CD4-positive, CD25-positive, alpha-beta regulatory T cell (primary cell): ENCODE measurements at regions not wholly inside any gene's neighbourhood (a gene's known extent, or its start where the extent isn't known, plus 50 kb on each side); places are given as distances from the start of the nearest gene placed in this dataset.

ENCODE experiments used
- ATAC-seq, 2 donors: fragments of 150-1000 bp; cut with Tn5 transposase; one replicate each; pipeline ENCODE4 v1.10.0; 2021; ENCODE audit warnings: low read depth in 2 of 2, moderate number of reproducible peaks in 2 of 2, moderate library complexity in 1 of 2
- DNase-seq, 3 donors: peaks; one replicate each; pipeline versions ENCODE4 v3.0.0 to v3.0.0-alpha.2; 2012 to 2022; ENCODE audit warnings: mixed read lengths in 1 of 3
- H3K27ac ChIP-seq: one replicate; pipeline ENCODE4 v1.7.0; 2013; ENCODE audit warnings: mild to moderate bottlenecking, low read length; ENCODE audit not compliant: insufficient read depth, poor library complexity, severe bottlenecking
- H3K27me3 ChIP-seq: one replicate; pipeline ENCODE4 v1.7.0; 2013; ENCODE audit warnings: low read length; ENCODE audit not compliant: control insufficient read depth, insufficient read depth
- H3K36me3 ChIP-seq: one replicate; pipeline ENCODE4 v1.7.0; 2013; ENCODE audit warnings: mild to moderate bottlenecking, low read length, moderate library complexity; ENCODE audit not compliant: control insufficient read depth, insufficient read depth
- H3K4me1 ChIP-seq: 2 replicates; pipeline ENCODE4 v1.7.0; 2013; ENCODE audit warnings: mild to moderate bottlenecking, low read length; ENCODE audit not compliant: insufficient read depth, control insufficient read depth, poor library complexity, severe bottlenecking
- H3K4me3 ChIP-seq: one replicate; pipeline ENCODE4 v1.7.0; 2013; ENCODE audit warnings: low read depth, mild to moderate bottlenecking, low read length, moderate library complexity
- H3K9me3 ChIP-seq, 2 experiments: 1 replicate in 1 of 2; 2 replicates in 1 of 2; pipeline ENCODE4 v1.7.0; 2013; ENCODE audit warnings: low read length in 2 of 2, mild to moderate bottlenecking in 1 of 2, moderate library complexity in 1 of 2; ENCODE audit not compliant: control insufficient read depth in 2 of 2
- H3K27ac Mint-ChIP-seq, 3 donors: one replicate each; pipeline ENCODE4 v1.8.0; 2020 to 2022; ENCODE audit warnings: mild to moderate bottlenecking in 3 of 3, mixed read lengths in 3 of 3, moderate library complexity in 2 of 3
- H3K27me3 Mint-ChIP-seq: one replicate; pipeline ENCODE4 v1.8.0; 2022; ENCODE audit warnings: mild to moderate bottlenecking, mixed read lengths
- H3K36me3 Mint-ChIP-seq: one replicate; pipeline ENCODE4 v1.8.0; 2020; ENCODE audit warnings: mixed read lengths
- H3K4me1 Mint-ChIP-seq, 4 donors: one replicate each; pipeline ENCODE4 v1.8.0; 2020 to 2022; ENCODE audit warnings: mixed read lengths in 4 of 4, mild to moderate bottlenecking in 1 of 4
- H3K4me3 Mint-ChIP-seq, 4 donors: one replicate each; pipeline ENCODE4 v1.8.0; 2020 to 2022; ENCODE audit warnings: mild to moderate bottlenecking in 4 of 4, mixed read lengths in 4 of 4, moderate library complexity in 3 of 4
- H3K9me3 Mint-ChIP-seq, 7 donors: one replicate each; pipeline ENCODE4 v1.8.0; 2020 to 2022; ENCODE audit warnings: mixed read lengths in 7 of 7, mild to moderate bottlenecking in 3 of 7, moderate library complexity in 2 of 7

DNA sequence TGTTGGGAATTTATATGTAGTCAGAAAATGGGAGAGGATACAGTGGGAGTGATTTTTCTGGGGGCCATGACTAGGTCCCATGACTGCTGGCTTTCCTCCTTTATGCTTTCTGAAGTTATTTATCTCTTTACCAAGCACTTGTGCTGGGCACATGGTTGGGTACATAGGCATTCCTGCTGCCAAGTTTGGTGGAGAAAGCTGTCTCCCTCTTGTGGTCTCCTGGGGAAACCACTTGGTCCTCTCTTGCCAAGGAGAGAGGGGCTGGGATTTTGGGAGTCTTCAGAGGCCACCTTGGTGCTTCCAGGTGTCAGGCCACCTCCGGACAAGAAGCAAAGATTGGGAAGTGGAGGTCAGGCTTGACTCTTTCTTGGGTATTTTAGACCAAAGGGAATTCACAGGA, 120.2 kb upstream of the KCNE2 start:
- Histone ChIP-seq H3K36me3 (no peaks in the 10 kb centered on the region), H3K4me1 (no peaks in the 10 kb centered on the region), H3K27me3 (no peaks in the 10 kb centered on the region), H3K4me3 (no peak overlapping the region), H3K9me3 (peaks cover 0 to 8% of the 10 kb centered on the region in 2 experiments), H3K27ac (no peak overlapping the region)
- Mint-ChIP-seq H3K4me1 (peaks cover 0 to 3% (median 0%) of the 10 kb centered on the region in 4 donors), H3K36me3 (peaks cover 5% of the 10 kb centered on the region), H3K9me3 (peaks cover 0 to 4% (median 1%) of the 10 kb centered on the region in 7 donors), H3K4me3 (no peak overlapping the region), H3K27me3 (peaks cover 9% of the 10 kb centered on the region), H3K27ac (peak overlapping the region in 1 of 3 donors; percentile 38)
- DNase-seq: peak in 2 of 3 donors; percentile 3 to 54
- peak in 1 of 2 donors; percentile 25 for ATAC-seq

DNA sequence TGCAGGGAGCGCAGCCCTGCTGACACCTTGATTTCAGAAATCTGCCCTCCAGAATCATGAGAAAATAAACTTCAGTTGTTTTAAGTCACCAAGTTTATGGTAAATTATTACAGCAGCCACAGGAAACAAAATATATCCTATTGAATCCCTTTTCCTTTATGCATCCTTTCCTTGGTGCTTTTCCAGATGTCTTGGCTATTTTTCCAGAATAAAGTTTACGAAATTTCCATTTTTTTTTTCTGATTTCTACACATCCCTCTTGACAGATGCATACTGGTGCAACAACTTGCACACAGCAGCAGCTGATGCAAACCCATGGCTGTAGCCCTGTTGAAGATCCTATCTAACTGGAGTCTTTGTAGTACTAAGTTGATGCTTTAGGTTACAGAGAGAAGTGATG, 111.1 kb upstream of the KCNE2 start:
- Histone ChIP-seq H3K36me3 (no peaks in the 10 kb centered on the region), H3K27ac (no peak overlapping the region), H3K4me1 (no peaks in the 10 kb centered on the region), H3K27me3 (peaks cover 4% of the 10 kb centered on the region), H3K4me3 (no peak overlapping the region), H3K9me3 (peaks cover 12 to 13% of the 10 kb centered on the region in 2 experiments)
- peaks cover 3% of the 10 kb centered on the region for H3K36me3 Mint-ChIP-seq
- no peaks in the 10 kb centered on the region for H3K4me1 Mint-ChIP-seq
- peaks cover 16% of the 10 kb centered on the region for H3K27me3 Mint-ChIP-seq
- no peak overlapping the region for H3K27ac Mint-ChIP-seq
- ATAC-seq (no peak), DNase-seq (no peak)
- no peak overlapping the region for H3K4me3 Mint-ChIP-seq
- peaks cover 0 to 35% (median 16%) of the 10 kb centered on the region in 7 donors for H3K9me3 Mint-ChIP-seq

DNA sequence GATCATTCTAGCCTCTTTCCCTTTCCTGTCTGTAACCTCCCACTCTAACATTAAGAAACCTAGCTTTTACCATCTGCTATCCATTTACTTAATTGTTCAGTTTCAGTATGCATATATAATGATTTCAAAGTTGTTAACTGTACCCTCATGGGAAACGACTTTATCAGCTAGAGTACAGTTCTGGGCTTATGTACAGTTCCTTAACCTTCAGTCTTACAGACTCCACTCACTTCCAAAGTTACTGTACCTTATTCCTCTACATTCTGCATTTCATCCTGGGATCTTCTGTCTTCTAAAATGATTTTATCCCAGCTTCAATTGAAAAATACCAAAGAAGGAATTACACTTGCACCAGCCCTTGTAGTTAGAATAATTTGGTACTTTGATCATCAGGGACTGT, 108.7 kb upstream of the KCNE2 start:
- H3K9me3 ChIP-seq: peaks cover 11 to 13% of the 10 kb centered on the region in 2 experiments
- peaks cover 23% of the 10 kb centered on the region for H3K27me3 Mint-ChIP-seq
- no peaks in the 10 kb centered on the region for H3K36me3 Mint-ChIP-seq
- ATAC-seq: no peak
- H3K4me3 Mint-ChIP-seq: no peak overlapping the region
- H3K4me3 ChIP-seq: no peak overlapping the region
- H3K27ac ChIP-seq: no peak overlapping the region
- H3K4me1 ChIP-seq: no peaks in the 10 kb centered on the region
- H3K9me3 Mint-ChIP-seq: peaks cover 2 to 35% (median 13%) of the 10 kb centered on the region in 7 donors
- no peak for DNase-seq
- H3K36me3 ChIP-seq: no peaks in the 10 kb centered on the region
- no peaks in the 10 kb centered on the region for H3K4me1 Mint-ChIP-seq
- peaks cover 4% of the 10 kb centered on the region for H3K27me3 ChIP-seq
- H3K27ac Mint-ChIP-seq: no peak overlapping the region

DNA sequence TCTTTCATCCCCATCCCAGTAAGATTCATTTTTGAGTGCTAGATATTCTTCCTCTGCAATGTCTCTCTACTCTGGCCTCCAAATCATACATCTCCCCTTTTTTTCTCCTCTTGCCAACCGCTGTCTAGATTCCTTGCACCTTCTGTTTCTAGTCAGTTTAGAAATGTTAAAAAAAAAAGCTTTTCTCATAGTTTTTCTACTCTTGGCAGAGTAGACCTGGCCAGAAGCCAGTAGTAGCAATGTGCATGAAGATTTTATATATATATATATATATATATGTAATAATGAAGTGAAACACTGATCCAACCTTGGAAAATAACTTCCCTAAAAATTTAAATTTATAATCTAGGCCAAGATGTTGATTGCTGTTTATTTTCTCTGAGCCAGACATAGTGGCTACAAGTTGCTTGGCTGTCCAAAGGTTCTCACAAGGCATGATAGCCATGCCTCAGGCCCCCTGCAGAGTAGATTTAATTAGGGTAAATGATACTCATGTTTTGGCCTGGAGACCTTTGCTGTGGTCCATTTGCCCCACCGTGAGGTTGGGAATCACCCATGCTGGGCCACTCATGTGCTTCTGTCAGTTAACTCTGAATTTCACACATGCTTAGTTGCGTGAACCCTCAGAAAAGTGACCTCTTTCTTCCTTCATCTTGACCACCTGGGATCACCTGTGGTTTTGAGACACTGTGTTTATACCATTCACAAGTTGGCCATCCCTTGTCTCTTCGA, 103.4 kb upstream of the KCNE2 start:
- H3K27me3 Mint-ChIP-seq: peaks cover 17% of the 10 kb centered on the region
- ATAC-seq (no peak), DNase-seq (no peak)
- H3K27me3 ChIP-seq: no peaks in the 10 kb centered on the region
- no peak overlapping the region for H3K4me3 Mint-ChIP-seq
- H3K27ac ChIP-seq: no peak overlapping the region
- H3K9me3 ChIP-seq: peaks cover 1 to 8% of the 10 kb centered on the region in 2 experiments
- no peak overlapping the region for H3K4me3 ChIP-seq
- H3K4me1 ChIP-seq: no peaks in the 10 kb centered on the region
- peaks cover 12% of the 10 kb centered on the region for H3K36me3 Mint-ChIP-seq
- no peaks in the 10 kb centered on the region for H3K4me1 Mint-ChIP-seq
- H3K9me3 Mint-ChIP-seq: peaks cover 3 to 20% (median 5%) of the 10 kb centered on the region in 7 donors
- H3K36me3 ChIP-seq: no peaks in the 10 kb centered on the region
- no peak overlapping the region for H3K27ac Mint-ChIP-seq

DNA sequence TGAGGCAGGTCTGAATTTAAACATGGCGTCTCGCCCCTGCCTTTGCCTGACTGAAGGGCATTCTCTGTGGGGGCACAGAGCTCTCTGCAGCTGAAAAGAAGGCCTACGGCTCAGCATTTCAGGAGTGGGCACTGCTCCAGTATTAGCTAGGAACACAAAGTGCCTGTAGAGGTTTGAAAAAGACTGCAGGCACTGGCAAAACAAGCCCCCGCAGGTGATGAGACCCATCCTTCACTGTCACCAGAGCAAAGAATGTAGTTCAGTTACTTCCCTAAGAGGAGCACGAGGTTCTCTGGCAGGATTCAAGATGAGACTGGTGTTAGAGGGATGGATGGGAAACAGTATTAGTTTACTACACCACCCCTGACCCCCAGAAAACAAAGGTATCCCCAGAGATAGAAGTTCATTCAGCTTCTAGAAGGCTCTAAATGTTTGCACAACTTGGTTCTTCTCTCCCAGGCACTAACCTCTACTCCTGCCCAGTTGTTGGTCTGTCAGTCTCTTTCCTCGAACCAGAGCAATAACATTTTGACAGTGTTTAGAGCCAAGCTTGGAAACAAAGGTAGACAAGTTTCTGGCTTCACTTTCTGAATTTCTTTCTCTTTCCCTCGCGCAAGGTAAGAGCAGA, 101.9 kb upstream of the KCNE2 start:
- ATAC-seq (no peak), DNase-seq (no peak)
- Mint-ChIP-seq H3K4me3 (no peak overlapping the region), H3K9me3 (peaks cover 3 to 18% (median 5%) of the 10 kb centered on the region in 7 donors), H3K36me3 (peaks cover 12% of the 10 kb centered on the region), H3K4me1 (no peaks in the 10 kb centered on the region), H3K27ac (no peak overlapping the region), H3K27me3 (peaks cover 11% of the 10 kb centered on the region)
- H3K27ac ChIP-seq: no peak overlapping the region
- H3K27me3 ChIP-seq: no peaks in the 10 kb centered on the region
- no peaks in the 10 kb centered on the region for H3K36me3 ChIP-seq
- H3K4me3 ChIP-seq: no peak overlapping the region
- H3K4me1 ChIP-seq: no peaks in the 10 kb centered on the region
- H3K9me3 ChIP-seq: peaks cover 0 to 4% of the 10 kb centered on the region in 2 experiments

DNA sequence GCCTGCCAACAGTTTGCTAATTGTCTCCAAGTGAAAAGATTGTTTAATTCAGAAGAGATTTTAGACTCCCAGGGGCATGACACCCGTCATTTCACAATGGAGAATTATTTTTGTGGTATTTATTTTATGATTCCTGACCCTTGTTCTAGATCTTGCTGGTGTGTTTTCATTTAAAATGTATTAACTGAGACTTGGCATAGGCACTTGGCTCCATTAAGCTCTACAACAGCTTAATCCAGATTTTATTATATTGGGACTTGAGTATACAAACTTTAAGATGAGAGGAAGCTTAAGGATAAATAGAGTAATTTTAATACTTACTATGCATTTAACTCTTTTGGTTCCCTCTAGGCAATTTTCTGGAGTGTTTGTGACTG, 101.3 kb upstream of the KCNE2 start:
- Mint-ChIP-seq H3K27me3 (peaks cover 7% of the 10 kb centered on the region), H3K4me3 (no peak overlapping the region), H3K9me3 (peaks cover 1 to 15% (median 5%) of the 10 kb centered on the region in 7 donors), H3K4me1 (no peaks in the 10 kb centered on the region), H3K27ac (no peak overlapping the region), H3K36me3 (peaks cover 12% of the 10 kb centered on the region)
- ATAC-seq (no peak), DNase-seq (no peak)
- Histone ChIP-seq H3K4me1 (no peaks in the 10 kb centered on the region), H3K27ac (no peak overlapping the region), H3K27me3 (no peaks in the 10 kb centered on the region), H3K9me3 (peaks cover 0 to 4% of the 10 kb centered on the region in 2 experiments), H3K36me3 (no peaks in the 10 kb centered on the region), H3K4me3 (no peak overlapping the region)

DNA sequence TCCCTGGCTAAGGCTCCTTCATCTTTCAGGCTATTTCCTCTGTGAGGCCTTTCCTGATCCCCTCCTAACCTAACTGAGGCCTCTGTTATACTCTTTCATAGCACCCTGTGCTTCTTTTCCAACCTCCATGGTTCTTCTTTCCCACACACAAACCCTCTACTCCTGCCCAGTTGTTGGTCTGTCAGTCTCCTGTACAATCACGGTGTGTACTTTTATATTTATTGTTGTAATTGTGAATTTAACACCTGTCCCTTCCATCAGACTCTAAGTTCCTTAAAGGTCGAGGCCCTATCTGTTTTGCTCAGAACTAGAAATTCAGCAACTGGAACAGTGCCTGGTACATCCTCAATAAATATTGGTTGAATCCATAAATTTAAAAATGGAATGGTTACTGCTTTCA, 100.2 kb upstream of the KCNE2 start:
- H3K9me3 Mint-ChIP-seq: peaks cover 1 to 12% (median 5%) of the 10 kb centered on the region in 7 donors
- H3K4me3 Mint-ChIP-seq: no peak overlapping the region
- ATAC-seq: no peak
- Histone ChIP-seq H3K4me1 (no peaks in the 10 kb centered on the region), H3K9me3 (peaks cover 0 to 4% of the 10 kb centered on the region in 2 experiments), H3K27ac (no peak overlapping the region), H3K36me3 (no peaks in the 10 kb centered on the region), H3K27me3 (no peaks in the 10 kb centered on the region), H3K4me3 (no peak overlapping the region)
- peaks cover 7% of the 10 kb centered on the region for H3K27me3 Mint-ChIP-seq
- no peaks in the 10 kb centered on the region for H3K4me1 Mint-ChIP-seq
- peaks cover 12% of the 10 kb centered on the region for H3K36me3 Mint-ChIP-seq
- H3K27ac Mint-ChIP-seq: no peak overlapping the region
- DNase-seq: no peak
